WTC11 (cell line): ENCODE measurements at regions not wholly inside any gene's neighbourhood (a gene's known extent, or its start where the extent isn't known, plus 50 kb on each side); places are given as distances from the start of the nearest gene placed in this dataset.

Experiments
- ZNF138 ChIP-seq: sonication (generic); formaldehyde crosslinking; conservative IDR thresholded peaks from 2 replicates; pipeline ENCODE4 v1.8.1; 2022; ENCODE audit warnings: mild to moderate bottlenecking, moderate library complexity, missing genetic modification reagents
- TF ChIP-seq, protein P1 (sequence below): fragments of 200-600 bp; IDR thresholded peaks from 2 replicates; pipeline ENCODE4 v1.8.0; 2022; ENCODE audit warnings: antibody characterized with exemption

GRCh38 chr4:83172371-83172770 lies 57.8 kb upstream of the PLAC8 start:
- TF ChIP-seq, protein P1, sequence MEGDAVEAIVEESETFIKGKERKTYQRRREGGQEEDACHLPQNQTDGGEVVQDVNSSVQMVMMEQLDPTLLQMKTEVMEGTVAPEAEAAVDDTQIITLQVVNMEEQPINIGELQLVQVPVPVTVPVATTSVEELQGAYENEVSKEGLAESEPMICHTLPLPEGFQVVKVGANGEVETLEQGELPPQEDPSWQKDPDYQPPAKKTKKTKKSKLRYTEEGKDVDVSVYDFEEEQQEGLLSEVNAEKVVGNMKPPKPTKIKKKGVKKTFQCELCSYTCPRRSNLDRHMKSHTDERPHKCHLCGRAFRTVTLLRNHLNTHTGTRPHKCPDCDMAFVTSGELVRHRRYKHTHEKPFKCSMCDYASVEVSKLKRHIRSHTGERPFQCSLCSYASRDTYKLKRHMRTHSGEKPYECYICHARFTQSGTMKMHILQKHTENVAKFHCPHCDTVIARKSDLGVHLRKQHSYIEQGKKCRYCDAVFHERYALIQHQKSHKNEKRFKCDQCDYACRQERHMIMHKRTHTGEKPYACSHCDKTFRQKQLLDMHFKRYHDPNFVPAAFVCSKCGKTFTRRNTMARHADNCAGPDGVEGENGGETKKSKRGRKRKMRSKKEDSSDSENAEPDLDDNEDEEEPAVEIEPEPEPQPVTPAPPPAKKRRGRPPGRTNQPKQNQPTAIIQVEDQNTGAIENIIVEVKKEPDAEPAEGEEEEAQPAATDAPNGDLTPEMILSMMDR = no peak
- no peak for TF ChIP-seq ZNF138 (CRISPR knock-in tag)
